Skeletal muscle satellite cell (primary cell): ENCODE measurements at regions not wholly inside any gene's neighbourhood (a gene's known extent, or its start where the extent isn't known, plus 50 kb on each side); places are given as distances from the start of the nearest gene placed in this dataset.
A peak's percentile ranks its signal among the peaks of the same experiment; 100 is the strongest.

Source experiments
- H3K27me3 ChIP-seq: 2 replicates; pipeline ENCODE4 v1.7.0; 2013; ENCODE audit warnings: low read length; ENCODE audit not compliant: control insufficient read depth, insufficient read depth
- H3K36me3 ChIP-seq: 2 replicates; pipeline ENCODE4 v1.7.0; 2013; ENCODE audit warnings: mild to moderate bottlenecking, control low read depth, low read length; ENCODE audit not compliant: insufficient read depth
- H3K4me1 ChIP-seq: 2 replicates; pipeline ENCODE4 v1.7.0; 2013; ENCODE audit warnings: low read length; ENCODE audit not compliant: control insufficient read depth, insufficient read depth
- H3K4me2 ChIP-seq: 2 replicates; pipeline ENCODE4 v1.7.0; 2013; ENCODE audit warnings: mild to moderate bottlenecking, low read length
- H3K4me3 ChIP-seq: 2 replicates; pipeline ENCODE4 v1.7.0; 2013; ENCODE audit warnings: low read length
- H3K9ac ChIP-seq: 2 replicates; pipeline ENCODE4 v1.7.0; 2013; ENCODE audit warnings: mild to moderate bottlenecking, low read depth, low read length, moderate library complexity
- H3K9me3 ChIP-seq: replicated peaks from 2 replicates; pipeline ENCODE4 v1.7.0; 2013; ENCODE audit warnings: mild to moderate bottlenecking, control low read depth, low read length

DNA sequence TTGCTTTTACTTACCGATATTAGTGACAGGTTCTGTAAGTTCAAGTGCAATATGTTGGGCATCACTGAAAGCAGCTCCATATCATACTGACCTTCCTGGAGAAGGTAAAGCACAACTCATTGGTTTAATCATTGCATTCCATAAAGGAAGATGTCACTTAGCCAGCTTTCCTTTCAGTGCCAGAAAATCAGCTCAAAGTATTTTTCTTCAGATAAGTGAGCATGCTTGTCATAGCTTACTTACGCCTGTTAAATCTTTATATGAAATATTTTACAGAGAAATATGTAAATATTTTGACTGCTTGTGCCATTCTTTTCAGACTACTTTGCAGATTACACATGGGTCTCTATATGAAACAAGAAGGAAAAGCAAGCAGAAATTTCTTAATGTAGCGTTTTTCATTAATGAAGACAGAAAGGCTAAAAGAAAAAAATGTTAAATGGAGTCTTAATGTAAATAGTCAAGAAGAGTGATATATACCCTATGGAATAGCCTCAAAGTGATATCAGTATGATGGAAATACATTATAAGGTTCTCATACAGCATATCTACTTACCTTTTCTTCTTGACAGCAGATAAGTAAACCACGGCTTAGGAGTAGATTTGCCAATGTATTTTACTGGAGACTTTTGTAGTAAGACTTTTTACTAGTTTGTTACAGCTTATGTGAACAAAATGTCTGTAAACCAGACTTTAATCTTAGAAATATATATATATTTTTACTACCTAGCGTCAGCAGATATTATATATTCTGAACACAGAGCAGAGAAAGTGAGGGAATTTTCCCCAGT lies 649.7 kb downstream of the METTL15 start:
- H3K9me3 ChIP-seq = no peaks in the 10 kb centered on the region

DNA sequence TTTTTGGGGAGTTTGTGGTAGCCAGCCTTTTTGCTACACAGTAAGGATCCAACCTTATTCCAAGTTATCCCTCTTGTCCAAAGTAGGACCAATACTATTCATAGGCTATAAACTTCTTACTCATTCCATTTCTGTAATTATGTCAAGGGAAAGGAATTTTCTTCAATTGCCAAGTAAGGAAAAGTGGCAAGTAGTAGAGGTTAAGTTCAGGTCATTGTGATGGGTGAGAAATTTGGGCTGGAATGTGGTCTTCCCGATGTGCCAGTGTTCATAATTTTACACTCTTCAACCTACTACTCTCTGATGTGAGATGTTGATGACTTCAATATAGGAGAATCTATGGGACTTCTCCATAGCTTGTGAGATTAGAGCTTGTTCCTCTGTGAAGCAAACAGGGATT lies 648.8 kb downstream of the METTL15 start:
- Histone ChIP-seq H3K4me1 (peaks cover 33% of the 10 kb centered on the region), H3K36me3 (no peaks in the 10 kb centered on the region), H3K4me2 (peak overlapping the region; percentile 19), H3K9ac (peak overlapping the region; percentile 64), H3K4me3 (peak overlapping the region; percentile 24), H3K9me3 (no peaks in the 10 kb centered on the region), H3K27me3 (no peaks in the 10 kb centered on the region)

More for the DNA sequence above, 649.7 kb downstream of the METTL15 start:
- Histone ChIP-seq H3K36me3 (no peaks in the 10 kb centered on the region), H3K9ac (peak overlapping the region; percentile 74), H3K4me1 (peaks cover 33% of the 10 kb centered on the region), H3K4me3 (no peak overlapping the region), H3K4me2 (peak overlapping the region; percentile 46), H3K27me3 (no peaks in the 10 kb centered on the region)

DNA sequence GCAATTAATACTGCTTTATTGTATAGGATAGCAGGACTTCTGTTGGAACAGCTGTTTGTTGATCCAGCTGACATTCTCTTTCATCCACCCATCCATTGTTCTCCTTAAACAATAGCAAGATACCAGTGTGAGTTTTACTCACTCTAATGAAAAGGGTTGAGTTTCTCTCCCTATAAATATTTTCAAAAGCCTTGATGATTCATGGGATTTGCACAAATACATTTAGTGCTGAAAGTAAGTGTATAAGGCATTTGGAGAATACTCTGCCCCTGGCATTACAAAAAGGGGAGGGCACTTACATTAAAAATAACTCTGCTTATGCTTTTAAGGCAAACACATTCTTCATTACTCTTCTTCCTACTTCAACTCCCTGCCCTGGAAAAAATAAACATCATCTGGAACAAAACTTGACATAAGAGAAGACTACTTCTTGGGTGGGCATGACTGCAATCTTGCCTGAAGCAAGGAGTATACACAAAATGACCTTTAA lies 634.9 kb downstream of the METTL15 start:
- no peak overlapping the region for H3K4me2 ChIP-seq
- H3K27me3 ChIP-seq = no peaks in the 10 kb centered on the region
- peaks cover 9% of the 10 kb centered on the region for H3K4me1 ChIP-seq
- no peaks in the 10 kb centered on the region for H3K36me3 ChIP-seq
- H3K9me3 ChIP-seq = no peaks in the 10 kb centered on the region
- no peak overlapping the region for H3K9ac ChIP-seq
- H3K4me3 ChIP-seq = no peak overlapping the region

DNA sequence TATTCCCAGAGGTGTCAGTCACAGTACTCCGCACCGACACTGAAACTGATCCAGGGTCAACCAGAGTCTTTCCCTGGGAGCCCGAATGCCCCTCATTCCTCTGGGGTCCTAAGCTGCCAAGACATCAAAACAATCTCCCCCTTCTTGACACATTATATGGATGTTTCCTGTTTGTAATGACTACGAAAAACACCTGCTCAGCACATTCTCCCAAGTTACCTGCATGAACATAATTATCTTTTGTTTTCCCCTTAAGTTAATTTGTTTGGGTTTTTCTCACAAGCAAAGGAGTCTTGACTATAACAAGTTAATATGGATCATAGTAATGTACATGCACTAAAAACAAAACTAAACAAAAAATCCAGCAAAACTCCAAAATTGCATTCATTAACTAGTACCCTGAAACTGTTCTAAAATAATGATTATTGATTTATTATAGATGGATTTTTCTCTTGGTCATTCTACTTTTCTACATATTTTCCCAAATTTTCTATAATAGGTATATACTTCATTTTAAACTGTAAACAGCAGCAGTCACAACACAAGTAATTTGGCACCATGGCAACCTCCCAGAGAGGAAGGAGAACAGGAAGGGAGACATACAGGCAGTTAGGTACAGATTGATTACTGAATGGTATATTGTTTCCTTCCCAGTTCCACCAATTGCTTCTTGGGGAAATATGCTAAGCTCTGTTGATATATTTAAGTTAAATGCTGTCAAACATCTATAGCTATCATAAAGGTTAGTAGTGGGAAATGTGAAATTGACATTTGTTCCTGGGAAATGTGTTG lies 631.5 kb downstream of the METTL15 start:
- H3K27me3 ChIP-seq = no peaks in the 10 kb centered on the region
- H3K36me3 ChIP-seq = no peaks in the 10 kb centered on the region
- H3K4me1 ChIP-seq = peaks cover 9% of the 10 kb centered on the region

DNA sequence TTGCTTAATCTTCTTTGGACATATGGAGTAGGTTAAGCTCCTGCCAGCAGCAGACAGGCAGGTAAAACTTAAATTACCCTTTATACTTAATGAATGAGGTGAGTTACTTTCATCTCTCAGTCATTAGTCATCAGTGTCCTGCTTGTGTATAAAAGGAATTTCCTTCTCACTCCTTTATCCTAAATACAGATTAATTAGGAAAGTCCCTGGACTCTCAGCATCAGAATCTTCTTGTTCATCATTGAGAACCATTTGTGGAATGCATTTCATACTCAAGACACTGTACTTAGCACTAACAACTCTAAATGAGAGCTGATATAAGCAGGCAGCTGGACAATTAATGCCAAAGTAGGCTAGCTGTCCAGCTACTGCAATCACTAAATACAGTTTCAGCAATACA lies 630.4 kb downstream of the METTL15 start:
- no peak overlapping the region for H3K4me3 ChIP-seq
- H3K4me2 ChIP-seq = no peak overlapping the region
- no peaks in the 10 kb centered on the region for H3K36me3 ChIP-seq
- H3K9ac ChIP-seq = no peak overlapping the region
- H3K9me3 ChIP-seq = no peaks in the 10 kb centered on the region
- peaks cover 8% of the 10 kb centered on the region for H3K4me1 ChIP-seq
- H3K27me3 ChIP-seq = no peaks in the 10 kb centered on the region

More for the DNA sequence above, 631.5 kb downstream of the METTL15 start:
- Histone ChIP-seq H3K9ac (no peak overlapping the region), H3K4me3 (no peak overlapping the region), H3K4me2 (no peak overlapping the region), H3K9me3 (no peaks in the 10 kb centered on the region)

DNA sequence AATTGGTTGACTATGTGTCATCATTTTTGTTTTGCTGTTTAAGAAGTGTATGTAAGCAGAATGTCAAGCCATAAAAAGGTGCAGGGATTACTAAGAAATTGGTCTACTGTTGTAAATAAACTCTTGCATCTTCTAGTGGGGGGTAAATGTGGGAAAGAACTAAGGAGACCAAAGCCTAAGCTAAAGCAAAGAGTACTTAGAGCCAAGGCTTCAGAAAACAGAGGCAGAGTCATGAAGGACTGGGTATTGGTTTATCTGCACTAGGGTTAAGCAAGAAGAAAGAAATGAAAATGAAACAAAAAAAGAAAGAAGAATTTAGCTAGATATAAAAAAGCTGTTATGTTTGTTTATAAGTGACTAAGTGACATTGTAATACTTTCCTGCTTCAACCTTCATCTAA lies 628.1 kb downstream of the METTL15 start:
- Histone ChIP-seq H3K4me1 (no peaks in the 10 kb centered on the region), H3K4me3 (no peak overlapping the region), H3K27me3 (no peaks in the 10 kb centered on the region), H3K9ac (no peak overlapping the region), H3K9me3 (no peaks in the 10 kb centered on the region), H3K36me3 (no peaks in the 10 kb centered on the region), H3K4me2 (no peak overlapping the region)

DNA sequence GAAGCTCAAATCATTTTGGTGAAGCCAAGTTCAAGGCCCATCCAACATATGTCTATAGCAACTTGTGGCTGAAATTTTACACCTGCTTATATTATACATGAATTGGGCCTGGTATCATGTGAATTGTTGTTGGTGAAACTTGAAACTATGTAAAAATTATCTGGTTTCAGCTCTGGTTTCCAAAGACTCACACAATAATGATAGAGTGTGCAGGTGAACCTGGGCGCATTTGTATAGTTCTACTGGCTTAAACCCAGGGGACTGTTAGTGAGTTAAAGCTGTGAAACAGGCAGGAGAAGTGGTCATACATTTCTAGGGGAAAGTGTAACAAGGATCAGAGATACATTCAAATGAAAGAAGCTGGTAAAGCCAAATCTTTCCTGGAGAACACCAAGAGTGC lies 627.3 kb downstream of the METTL15 start:
- no peaks in the 10 kb centered on the region for H3K36me3 ChIP-seq
- H3K4me3 ChIP-seq = no peak overlapping the region
- H3K4me2 ChIP-seq = no peak overlapping the region
- H3K4me1 ChIP-seq = no peaks in the 10 kb centered on the region
- no peaks in the 10 kb centered on the region for H3K9me3 ChIP-seq
- H3K9ac ChIP-seq = no peak overlapping the region
- H3K27me3 ChIP-seq = no peaks in the 10 kb centered on the region

DNA sequence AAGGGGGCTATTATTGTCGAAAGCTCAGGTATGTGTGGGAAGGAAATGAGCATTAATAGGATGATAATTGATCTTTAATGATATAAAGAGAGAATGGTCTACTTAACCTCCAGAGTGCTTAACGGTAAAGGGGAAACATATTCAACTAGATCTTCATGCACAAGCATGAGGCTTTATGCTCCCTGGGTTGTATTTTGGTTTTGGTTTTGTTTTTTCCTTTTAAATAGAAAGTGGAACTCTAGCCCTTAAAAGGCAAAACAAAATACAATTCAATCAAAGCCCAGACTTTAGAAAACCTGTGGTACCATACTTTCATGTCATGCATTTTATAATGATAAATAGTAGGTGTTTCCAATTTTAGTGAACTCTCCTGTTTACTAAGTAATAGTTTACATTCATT lies 622.7 kb downstream of the METTL15 start:
- no peak overlapping the region for H3K9ac ChIP-seq
- no peaks in the 10 kb centered on the region for H3K4me1 ChIP-seq
- H3K27me3 ChIP-seq = no peaks in the 10 kb centered on the region
- H3K4me2 ChIP-seq = no peak overlapping the region
- no peaks in the 10 kb centered on the region for H3K9me3 ChIP-seq
- no peak overlapping the region for H3K4me3 ChIP-seq
- H3K36me3 ChIP-seq = no peaks in the 10 kb centered on the region

DNA sequence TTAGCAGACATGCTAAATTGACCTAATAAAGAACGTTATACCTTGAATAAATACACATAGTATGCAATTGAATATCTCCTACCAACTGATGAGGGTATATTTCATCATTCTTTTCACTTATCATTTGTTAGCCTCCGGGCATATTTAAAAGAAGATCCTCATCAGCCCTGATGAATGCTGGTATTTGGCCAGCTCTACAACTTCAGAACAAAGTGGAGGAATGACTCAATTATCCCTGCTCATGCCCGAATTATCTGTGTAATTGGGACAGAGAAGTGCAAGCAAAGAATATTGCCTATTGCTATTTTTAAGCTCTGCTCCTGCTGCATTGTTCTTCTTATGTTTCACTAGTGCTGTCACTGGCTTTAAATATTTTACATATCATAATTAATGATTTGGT lies 622.1 kb downstream of the METTL15 start:
- Histone ChIP-seq H3K4me3 (no peak overlapping the region), H3K9me3 (no peaks in the 10 kb centered on the region), H3K9ac (no peak overlapping the region), H3K4me2 (no peak overlapping the region), H3K36me3 (no peaks in the 10 kb centered on the region), H3K27me3 (no peaks in the 10 kb centered on the region), H3K4me1 (no peaks in the 10 kb centered on the region)

DNA sequence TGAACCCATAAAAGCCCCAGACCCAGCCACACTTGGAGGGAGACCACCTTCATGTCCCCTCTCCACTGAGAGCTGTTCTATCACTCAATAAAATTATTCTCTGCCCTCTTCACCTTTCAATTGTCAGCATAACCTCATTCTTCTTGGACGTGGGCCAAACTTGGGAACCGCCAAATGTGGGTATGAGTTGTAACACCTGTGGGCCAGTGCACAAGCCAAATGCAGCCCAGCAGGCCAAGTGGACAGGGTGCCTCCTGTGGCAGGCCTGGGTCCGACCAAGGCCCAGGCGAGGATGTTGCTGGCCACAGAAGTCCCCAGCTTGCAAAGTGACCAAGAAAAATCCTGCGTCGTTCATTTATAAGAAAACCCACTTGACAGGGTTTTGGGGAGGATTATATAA lies 621.2 kb downstream of the METTL15 start:
- H3K36me3 ChIP-seq = no peaks in the 10 kb centered on the region
- H3K27me3 ChIP-seq = no peaks in the 10 kb centered on the region
- no peak overlapping the region for H3K9ac ChIP-seq
- no peak overlapping the region for H3K4me2 ChIP-seq
- no peaks in the 10 kb centered on the region for H3K4me1 ChIP-seq
- H3K4me3 ChIP-seq = no peak overlapping the region
- no peaks in the 10 kb centered on the region for H3K9me3 ChIP-seq

DNA sequence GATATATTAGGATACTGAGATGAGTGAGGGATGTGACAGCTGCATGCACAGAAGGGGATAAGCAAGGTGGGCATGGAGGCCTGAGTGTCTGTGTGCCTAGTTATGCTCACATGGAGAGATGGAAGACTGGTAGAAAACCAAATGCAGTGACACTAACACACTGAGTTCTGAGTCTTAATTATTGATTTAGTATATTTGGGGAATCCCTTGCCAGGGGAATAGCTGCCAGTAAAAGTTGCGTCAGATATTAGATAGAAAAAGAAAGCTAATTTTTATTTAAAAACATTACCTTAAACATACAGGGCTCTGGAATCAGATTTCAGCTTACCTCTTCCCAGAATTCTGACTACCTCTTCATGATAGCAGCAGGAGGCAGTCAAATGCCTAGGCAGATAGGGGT lies 620.5 kb downstream of the METTL15 start:
- Histone ChIP-seq H3K4me1 (peaks cover 2% of the 10 kb centered on the region), H3K9me3 (no peaks in the 10 kb centered on the region)

More for the DNA sequence above, 620.5 kb downstream of the METTL15 start:
- Histone ChIP-seq H3K27me3 (no peaks in the 10 kb centered on the region), H3K4me3 (no peak overlapping the region), H3K36me3 (no peaks in the 10 kb centered on the region), H3K9ac (no peak overlapping the region), H3K4me2 (no peak overlapping the region)
